AG04449 (cell line): ENCODE measurements at regions not wholly inside any gene's neighbourhood (a gene's known extent, or its start where the extent isn't known, plus 50 kb on each side); places are given as distances from the start of the nearest gene placed in this dataset.

Experiments
- CTCF ChIA-PET: fragments of 350-600 bp; formaldehyde crosslinking; extraction: SDS; loops from one replicate; lab custom pipeline; 2021; ENCODE audit warnings: antibody characterized with exemption; lab: Yijun Ruan, JAX
- POLR2A ChIA-PET: fragments of 400-600, 350-600 bp; formaldehyde crosslinking; extraction: SDS; loops from one replicate; lab custom pipeline; 2020; ENCODE audit warnings: antibody characterized with exemption, inconsistent platforms; lab: Yijun Ruan, JAX
- DNase-seq: peaks from one replicate; pipeline ENCODE4 v3.0.0-alpha.2; 2010; ENCODE audit warnings: low read depth, low spot score
- H3K4me3 ChIP-seq: 2 replicates; pipeline ENCODE4 v1.5.1; 2011; ENCODE audit warnings: low read depth, mild to moderate bottlenecking, control low read depth, low read length
- TF ChIP-seq, protein P1 (sequence below): IDR thresholded peaks from one replicate; pipeline ENCODE4 v1.5.1; 2011; ENCODE audit warnings: mild to moderate bottlenecking, moderate library complexity, low read length, control low read depth, inconsistent platforms; ENCODE audit not compliant: insufficient read depth; ENCODE audit errors: missing control alignments

DNA sequence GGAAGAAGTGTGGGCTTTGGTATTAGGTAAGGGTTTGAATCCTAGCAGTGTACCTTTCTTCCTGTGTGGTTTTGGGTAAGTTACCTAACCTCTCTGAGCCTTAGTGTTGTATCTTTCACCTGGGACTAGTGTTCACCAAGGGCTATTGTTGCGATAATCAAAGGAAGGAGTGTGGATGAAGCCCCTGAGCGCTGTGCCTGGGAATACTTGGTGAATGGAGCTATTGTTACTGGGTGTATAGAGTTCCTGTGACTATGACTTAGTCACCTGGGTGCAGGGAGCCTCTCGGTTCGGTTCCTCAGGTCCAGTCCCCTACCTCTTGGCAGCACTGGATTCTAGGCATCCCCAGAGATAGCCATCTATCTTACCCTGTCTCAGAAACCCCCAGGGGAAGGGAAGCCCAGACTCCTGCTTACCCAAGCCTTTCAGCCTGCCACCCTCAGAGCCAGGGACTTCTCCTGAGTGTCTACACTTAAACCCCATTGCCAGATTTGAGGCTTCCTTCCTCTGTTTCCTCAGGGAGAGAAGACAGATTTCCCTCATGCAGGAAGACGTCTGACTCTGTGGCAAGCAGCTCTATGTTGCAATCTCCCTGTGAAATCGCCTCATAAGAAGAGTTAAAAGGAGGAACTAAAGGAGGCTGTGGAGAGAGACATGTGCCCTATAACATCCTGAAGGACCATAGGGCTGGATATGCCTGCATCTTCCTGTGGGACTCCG, 181.0 kb upstream of the PITX1 start:
- POLR2A ChIA-PET, result no interaction called here

GRCh38 chr5:135213466-135214239, 179.6 kb upstream of the PITX1 start:
- TF ChIP-seq, protein P1, sequence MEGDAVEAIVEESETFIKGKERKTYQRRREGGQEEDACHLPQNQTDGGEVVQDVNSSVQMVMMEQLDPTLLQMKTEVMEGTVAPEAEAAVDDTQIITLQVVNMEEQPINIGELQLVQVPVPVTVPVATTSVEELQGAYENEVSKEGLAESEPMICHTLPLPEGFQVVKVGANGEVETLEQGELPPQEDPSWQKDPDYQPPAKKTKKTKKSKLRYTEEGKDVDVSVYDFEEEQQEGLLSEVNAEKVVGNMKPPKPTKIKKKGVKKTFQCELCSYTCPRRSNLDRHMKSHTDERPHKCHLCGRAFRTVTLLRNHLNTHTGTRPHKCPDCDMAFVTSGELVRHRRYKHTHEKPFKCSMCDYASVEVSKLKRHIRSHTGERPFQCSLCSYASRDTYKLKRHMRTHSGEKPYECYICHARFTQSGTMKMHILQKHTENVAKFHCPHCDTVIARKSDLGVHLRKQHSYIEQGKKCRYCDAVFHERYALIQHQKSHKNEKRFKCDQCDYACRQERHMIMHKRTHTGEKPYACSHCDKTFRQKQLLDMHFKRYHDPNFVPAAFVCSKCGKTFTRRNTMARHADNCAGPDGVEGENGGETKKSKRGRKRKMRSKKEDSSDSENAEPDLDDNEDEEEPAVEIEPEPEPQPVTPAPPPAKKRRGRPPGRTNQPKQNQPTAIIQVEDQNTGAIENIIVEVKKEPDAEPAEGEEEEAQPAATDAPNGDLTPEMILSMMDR, result no peak
- CTCF ChIA-PET, result interaction anchor here (0.8 to 1.3 kb wide), 3 partner anchors 8 to 22 kb away, joined by 3 to 4 read pairs (median 4); no protein-coding TSS in a partner anchor
- no peak for DNase-seq
- no peak overlapping the region for H3K4me3 ChIP-seq
- POLR2A ChIA-PET, result no interaction called here

More for the DNA sequence above, 181.0 kb upstream of the PITX1 start:
- TF ChIP-seq, protein P1, result no peak
- CTCF ChIA-PET, result interaction anchor here (1.3 kb wide), 1 partner anchor 12 kb away, joined by 4 read pairs; no protein-coding TSS in a partner anchor
- no peak for DNase-seq
- H3K4me3 ChIP-seq, result no peak overlapping the region

DNA sequence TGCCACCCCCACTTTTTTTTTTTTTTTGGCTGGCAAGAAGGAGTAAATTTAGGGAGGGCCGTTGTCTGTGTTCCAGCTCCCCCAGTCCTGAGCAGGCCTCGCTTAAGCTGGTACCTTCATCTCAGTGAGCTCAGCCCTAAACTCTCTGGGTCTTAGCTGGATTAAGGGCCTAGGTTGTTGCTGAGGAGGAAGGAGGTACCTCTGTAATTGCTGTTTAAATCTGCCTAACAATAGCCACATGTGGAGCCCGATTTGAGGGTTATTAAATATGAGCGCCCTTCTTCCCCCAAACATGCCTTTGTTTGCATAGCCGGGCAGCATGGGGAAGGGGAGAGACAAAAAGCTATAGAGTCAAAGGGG, 179.0 kb upstream of the PITX1 start:
- DNase-seq, result no peak
- no peak overlapping the region for H3K4me3 ChIP-seq
- TF ChIP-seq, protein P1, result no peak
- POLR2A ChIA-PET, result no interaction called here
- CTCF ChIA-PET, result interaction anchor here (0.8 to 1.3 kb wide), 2 partner anchors 9 to 22 kb away, joined by 3 to 4 read pairs; no protein-coding TSS in a partner anchor

DNA sequence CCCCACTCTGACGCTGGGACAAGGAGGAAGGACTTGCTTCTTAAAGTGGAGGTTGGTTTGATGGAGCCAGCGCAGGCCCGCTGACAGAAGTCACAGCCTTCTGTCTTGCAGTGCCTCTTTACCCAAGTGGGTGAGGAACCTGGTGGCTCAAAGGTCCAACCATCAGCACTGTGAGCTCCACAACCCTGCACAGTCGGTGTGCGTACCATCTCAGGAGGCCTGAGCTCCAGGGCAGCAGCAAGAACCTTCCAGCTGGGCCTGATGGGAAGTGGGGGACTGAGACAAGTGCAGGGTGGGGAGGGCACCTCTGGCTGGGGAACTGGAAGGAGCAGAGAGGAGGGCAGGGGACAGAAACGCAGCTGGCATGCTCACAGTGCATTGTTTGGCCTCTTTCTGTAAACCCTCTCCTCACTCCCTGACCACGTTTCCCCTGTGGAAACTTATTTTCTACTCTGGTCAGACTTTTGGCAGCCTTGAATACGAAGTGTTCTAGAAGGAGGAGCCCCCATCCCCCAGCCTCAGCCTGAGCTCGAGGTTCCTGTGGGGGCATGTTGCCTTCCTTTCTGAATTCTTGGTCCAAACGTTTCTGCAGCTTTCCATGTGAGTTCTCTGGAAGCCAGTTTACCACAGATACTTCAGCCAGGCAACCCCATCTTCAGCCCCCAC, 178.5 kb upstream of the PITX1 start:
- H3K4me3 ChIP-seq, result no peak overlapping the region
- ChIA-PET POLR2A (no interaction called here), CTCF (interaction anchor here (1.0 to 1.3 kb wide), 2 partner anchors 9 kb away, joined by 3 to 4 read pairs; no protein-coding TSS in a partner anchor)
- DNase-seq, result no peak
- TF ChIP-seq, protein P1, result no peak

GRCh38 chr5:135211791-135212190, 177.8 kb upstream of the PITX1 start:
- ChIA-PET POLR2A (interaction anchor here (1.4 kb wide), 1 partner anchor 142 kb away, joined by 3 read pairs; no protein-coding TSS in a partner anchor), CTCF (interaction anchor here (1.0 to 3.9 kb wide), 3 partner anchors 9 to 144 kb away, joined by 3 to 22 read pairs (median 4); no protein-coding TSS in a partner anchor)
- TF ChIP-seq, protein P1, result no peak
- H3K4me3 ChIP-seq, result no peak overlapping the region
- DNase-seq, result no peak
